ENCODE measurements at regions not wholly inside any gene's neighbourhood (a gene's known extent, or its start where the extent isn't known, plus 50 kb on each side); places are given as distances from the start of the nearest gene placed in this dataset.

DNA sequence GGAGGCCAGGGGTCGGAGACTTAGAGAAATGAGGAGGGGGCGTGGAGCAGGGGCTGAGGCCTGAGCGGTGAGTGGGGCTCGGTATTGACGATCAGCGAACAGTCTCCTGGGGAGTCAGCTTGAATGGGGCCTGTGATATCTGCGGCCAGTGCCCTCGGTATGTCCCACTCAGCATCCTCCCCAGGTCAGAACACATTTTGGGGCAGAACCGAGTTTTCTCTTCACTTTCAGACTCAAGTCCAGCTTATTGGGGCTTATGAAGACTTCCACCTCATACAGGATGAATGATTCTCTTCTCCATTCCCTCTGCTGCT lies 82.6 kb downstream of the RRM2 start:
- TF ChIP-seq EZH2phosphoT487 (IDR thresholded peaks at IDR 0.05; ENCODE audit: unreplicated experiment) = no peak
- TF ChIP-seq CTCF (conservative IDR thresholded peaks at IDR 0.05; ENCODE audit: low read depth in 2 of 2) = no peak
- no peak for TF ChIP-seq POLR2AphosphoS5 (IDR thresholded peaks at IDR 0.05; ENCODE audit: low read depth)
- TF ChIP-seq EZH2 (IDR thresholded peaks at IDR 0.05; ENCODE audit: low read depth, unreplicated experiment) = no peak
- TF ChIP-seq, protein P1, sequence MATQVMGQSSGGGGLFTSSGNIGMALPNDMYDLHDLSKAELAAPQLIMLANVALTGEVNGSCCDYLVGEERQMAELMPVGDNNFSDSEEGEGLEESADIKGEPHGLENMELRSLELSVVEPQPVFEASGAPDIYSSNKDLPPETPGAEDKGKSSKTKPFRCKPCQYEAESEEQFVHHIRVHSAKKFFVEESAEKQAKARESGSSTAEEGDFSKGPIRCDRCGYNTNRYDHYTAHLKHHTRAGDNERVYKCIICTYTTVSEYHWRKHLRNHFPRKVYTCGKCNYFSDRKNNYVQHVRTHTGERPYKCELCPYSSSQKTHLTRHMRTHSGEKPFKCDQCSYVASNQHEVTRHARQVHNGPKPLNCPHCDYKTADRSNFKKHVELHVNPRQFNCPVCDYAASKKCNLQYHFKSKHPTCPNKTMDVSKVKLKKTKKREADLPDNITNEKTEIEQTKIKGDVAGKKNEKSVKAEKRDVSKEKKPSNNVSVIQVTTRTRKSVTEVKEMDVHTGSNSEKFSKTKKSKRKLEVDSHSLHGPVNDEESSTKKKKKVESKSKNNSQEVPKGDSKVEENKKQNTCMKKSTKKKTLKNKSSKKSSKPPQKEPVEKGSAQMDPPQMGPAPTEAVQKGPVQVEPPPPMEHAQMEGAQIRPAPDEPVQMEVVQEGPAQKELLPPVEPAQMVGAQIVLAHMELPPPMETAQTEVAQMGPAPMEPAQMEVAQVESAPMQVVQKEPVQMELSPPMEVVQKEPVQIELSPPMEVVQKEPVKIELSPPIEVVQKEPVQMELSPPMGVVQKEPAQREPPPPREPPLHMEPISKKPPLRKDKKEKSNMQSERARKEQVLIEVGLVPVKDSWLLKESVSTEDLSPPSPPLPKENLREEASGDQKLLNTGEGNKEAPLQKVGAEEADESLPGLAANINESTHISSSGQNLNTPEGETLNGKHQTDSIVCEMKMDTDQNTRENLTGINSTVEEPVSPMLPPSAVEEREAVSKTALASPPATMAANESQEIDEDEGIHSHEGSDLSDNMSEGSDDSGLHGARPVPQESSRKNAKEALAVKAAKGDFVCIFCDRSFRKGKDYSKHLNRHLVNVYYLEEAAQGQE (IDR thresholded peaks at IDR 0.05; ENCODE audit: unreplicated experiment) = no peak
- TF ChIP-seq ETS1 (IDR thresholded peaks at IDR 0.05) = no peak
- no peak for TF ChIP-seq NANOG (IDR thresholded peaks at IDR 0.05; ENCODE audit: borderline replicate concordance)
- no peak for TF ChIP-seq CREB1 (CRISPR knock-in tag; IDR thresholded peaks at IDR 0.05; ENCODE audit: low read depth)
- no peak for TF ChIP-seq JUNB (IDR thresholded peaks at IDR 0.05; ENCODE audit: unreplicated experiment)
- TF ChIP-seq ZNF331 (CRISPR knock-in tag; IDR thresholded peaks at IDR 0.05; ENCODE audit: low read depth) = no peak
- no peak for TF ChIP-seq ZNF114 (CRISPR knock-in tag; IDR thresholded peaks at IDR 0.05)
- TF ChIP-seq, protein P2, sequence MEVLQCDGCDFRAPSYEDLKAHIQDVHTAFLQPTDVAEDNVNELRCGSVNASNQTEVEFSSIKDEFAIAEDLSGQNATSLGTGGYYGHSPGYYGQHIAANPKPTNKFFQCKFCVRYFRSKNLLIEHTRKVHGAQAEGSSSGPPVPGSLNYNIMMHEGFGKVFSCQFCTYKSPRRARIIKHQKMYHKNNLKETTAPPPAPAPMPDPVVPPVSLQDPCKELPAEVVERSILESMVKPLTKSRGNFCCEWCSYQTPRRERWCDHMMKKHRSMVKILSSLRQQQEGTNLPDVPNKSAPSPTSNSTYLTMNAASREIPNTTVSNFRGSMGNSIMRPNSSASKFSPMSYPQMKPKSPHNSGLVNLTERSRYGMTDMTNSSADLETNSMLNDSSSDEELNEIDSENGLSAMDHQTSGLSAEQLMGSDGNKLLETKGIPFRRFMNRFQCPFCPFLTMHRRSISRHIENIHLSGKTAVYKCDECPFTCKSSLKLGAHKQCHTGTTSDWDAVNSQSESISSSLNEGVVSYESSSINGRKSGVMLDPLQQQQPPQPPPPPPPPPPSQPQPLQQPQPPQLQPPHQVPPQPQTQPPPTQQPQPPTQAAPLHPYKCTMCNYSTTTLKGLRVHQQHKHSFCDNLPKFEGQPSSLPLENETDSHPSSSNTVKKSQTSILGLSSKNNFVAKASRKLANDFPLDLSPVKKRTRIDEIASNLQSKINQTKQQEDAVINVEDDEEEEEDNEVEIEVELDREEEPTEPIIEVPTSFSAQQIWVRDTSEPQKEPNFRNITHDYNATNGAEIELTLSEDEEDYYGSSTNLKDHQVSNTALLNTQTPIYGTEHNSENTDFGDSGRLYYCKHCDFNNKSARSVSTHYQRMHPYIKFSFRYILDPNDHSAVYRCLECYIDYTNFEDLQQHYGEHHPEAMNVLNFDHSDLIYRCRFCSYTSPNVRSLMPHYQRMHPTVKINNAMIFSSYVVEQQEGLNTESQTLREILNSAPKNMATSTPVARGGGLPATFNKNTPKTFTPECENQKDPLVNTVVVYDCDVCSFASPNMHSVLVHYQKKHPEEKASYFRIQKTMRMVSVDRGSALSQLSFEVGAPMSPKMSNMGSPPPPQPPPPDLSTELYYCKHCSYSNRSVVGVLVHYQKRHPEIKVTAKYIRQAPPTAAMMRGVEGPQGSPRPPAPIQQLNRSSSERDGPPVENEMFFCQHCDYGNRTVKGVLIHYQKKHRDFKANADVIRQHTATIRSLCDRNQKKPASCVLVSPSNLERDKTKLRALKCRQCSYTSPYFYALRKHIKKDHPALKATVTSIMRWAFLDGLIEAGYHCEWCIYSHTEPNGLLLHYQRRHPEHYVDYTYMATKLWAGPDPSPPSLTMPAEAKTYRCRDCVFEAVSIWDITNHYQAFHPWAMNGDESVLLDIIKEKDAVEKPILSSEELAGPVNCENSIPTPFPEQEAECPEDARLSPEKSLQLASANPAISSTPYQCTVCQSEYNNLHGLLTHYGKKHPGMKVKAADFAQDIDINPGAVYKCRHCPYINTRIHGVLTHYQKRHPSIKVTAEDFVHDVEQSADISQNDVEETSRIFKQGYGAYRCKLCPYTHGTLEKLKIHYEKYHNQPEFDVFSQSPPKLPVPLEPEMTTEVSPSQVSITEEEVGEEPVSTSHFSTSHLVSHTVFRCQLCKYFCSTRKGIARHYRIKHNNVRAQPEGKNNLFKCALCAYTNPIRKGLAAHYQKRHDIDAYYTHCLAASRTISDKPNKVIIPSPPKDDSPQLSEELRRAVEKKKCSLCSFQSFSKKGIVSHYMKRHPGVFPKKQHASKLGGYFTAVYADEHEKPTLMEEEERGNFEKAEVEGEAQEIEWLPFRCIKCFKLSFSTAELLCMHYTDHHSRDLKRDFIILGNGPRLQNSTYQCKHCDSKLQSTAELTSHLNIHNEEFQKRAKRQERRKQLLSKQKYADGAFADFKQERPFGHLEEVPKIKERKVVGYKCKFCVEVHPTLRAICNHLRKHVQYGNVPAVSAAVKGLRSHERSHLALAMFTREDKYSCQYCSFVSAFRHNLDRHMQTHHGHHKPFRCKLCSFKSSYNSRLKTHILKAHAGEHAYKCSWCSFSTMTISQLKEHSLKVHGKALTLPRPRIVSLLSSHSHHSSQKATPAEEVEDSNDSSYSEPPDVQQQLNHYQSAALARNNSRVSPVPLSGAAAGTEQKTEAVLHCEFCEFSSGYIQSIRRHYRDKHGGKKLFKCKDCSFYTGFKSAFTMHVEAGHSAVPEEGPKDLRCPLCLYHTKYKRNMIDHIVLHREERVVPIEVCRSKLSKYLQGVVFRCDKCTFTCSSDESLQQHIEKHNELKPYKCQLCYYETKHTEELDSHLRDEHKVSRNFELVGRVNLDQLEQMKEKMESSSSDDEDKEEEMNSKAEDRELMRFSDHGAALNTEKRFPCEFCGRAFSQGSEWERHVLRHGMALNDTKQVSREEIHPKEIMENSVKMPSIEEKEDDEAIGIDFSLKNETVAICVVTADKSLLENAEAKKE (CRISPR knock-in tag; IDR thresholded peaks at IDR 0.05) = no peak
- no peak for TF ChIP-seq STAT1 (IDR thresholded peaks at IDR 0.05; ENCODE audit: unreplicated experiment)
